ENCODE measurements at regions not wholly inside any gene's neighbourhood (a gene's known extent, or its start where the extent isn't known, plus 50 kb on each side); places are given as distances from the start of the nearest gene placed in this dataset.
"Not testable (repeated sequence)": the region's sequence is repeated elsewhere in the genome, so short reads cannot be mapped to it uniquely, and the experiment has no call there.

GRCh38 chr17:52961751-52962150, 803.2 kb upstream of the CA10 start:
- H4K20me1 ChIP-seq (ENCODE audit: insufficient read depth, low read length); in situ Hi-C loops (cut with MboI; ENCODE audit: low sequenced_read_pairs); CTCF ChIA-PET; H3K9me1 ChIP-seq (ENCODE audit: insufficient read depth, low read length); intact Hi-C loops (cut with micrococcal nuclease); H2BK5ac ChIP-seq (ENCODE audit: low read depth, low read length, poor library complexity, severe bottlenecking); BruUV-seq (replicated peaks); ATAC-seq (ENCODE audit: low read depth); H3K4me1 ChIP-seq (ENCODE audit: control insufficient read depth, insufficient read depth, low read length); H3K23ac ChIP-seq (ENCODE audit: low read depth, low read length); H2BK20ac ChIP-seq (ENCODE audit: low read depth, low read length); H2AK9ac ChIP-seq (replicated peaks; ENCODE audit: low read depth, low read length, poor library complexity); H3K18ac ChIP-seq (ENCODE audit: low read depth, low read length); H2AFZ ChIP-seq (replicated peaks; ENCODE audit: low read length, poor library complexity); H4K91ac ChIP-seq (ENCODE audit: insufficient read depth, low read depth, low read length); DNase-seq; H3K79me1 ChIP-seq (ENCODE audit: low read depth in 1 of 2, low read length in 2 of 2); dilution Hi-C loops (cut with HindIII; ENCODE audit: low sequenced_read_pairs, unreplicated experiment); H3K9ac ChIP-seq (ENCODE audit: low read depth, low read length); H4K8ac ChIP-seq (ENCODE audit: low read depth in 2 of 2, low read length in 2 of 2); H3K36me3 ChIP-seq (ENCODE audit: control insufficient read depth, insufficient read depth, low read length); H3K9me3 ChIP-seq (ENCODE audit: control insufficient read depth, insufficient read depth, low read length); H3K56ac ChIP-seq (ENCODE audit: extremely low read depth, insufficient read depth, low read length); H3K4me2 ChIP-seq (ENCODE audit: low read depth, low read length); H3K14ac ChIP-seq (replicated peaks; ENCODE audit: low read depth, low read length); POLR2A ChIA-PET (ENCODE audit: unreplicated experiment); H3K4ac ChIP-seq (ENCODE audit: low read depth, low read length); H4K5ac ChIP-seq (ENCODE audit: low read depth, low read length); H3K4me3 ChIP-seq (ENCODE audit: insufficient read depth, low read depth, low read length); H3K27me3 ChIP-seq (ENCODE audit: control insufficient read depth, insufficient read depth, low read length); H2BK120ac ChIP-seq (ENCODE audit: low read depth, low read length); H2AK5ac ChIP-seq (ENCODE audit: low read depth, low read length); H3K27ac ChIP-seq (ENCODE audit: insufficient read depth, low read length); H2BK15ac ChIP-seq (ENCODE audit: low read depth, low read length): not testable (repeated sequence)
- no CpG with 5 or more reads among the region's 11 CpGs for WGBS, 2 experiments (ENCODE audit: extremely low coverage in 2 of 2, insufficient read length in 1 of 2)

Data from IMR-90 (cell line).